Retinal pigment epithelial cell (primary cell): ENCODE measurements at regions not wholly inside any gene's neighbourhood (a gene's known extent, or its start where the extent isn't known, plus 50 kb on each side); places are given as distances from the start of the nearest gene placed in this dataset.

Source experiments
- DNase-seq: peaks from one replicate; pipeline ENCODE4 v3.0.0-alpha.2; 2010; ENCODE audit warnings: low read depth
- H3K4me3 ChIP-seq: 2 replicates; pipeline ENCODE4 v1.5.1; 2011; ENCODE audit warnings: mild to moderate bottlenecking, low read length, control low read depth, moderate library complexity
- TF ChIP-seq, protein P1 (sequence below): conservative IDR thresholded peaks from 2 replicates; pipeline ENCODE4 v1.5.1; 2011; ENCODE audit warnings: low read depth, low read length, control low read depth, inconsistent platforms

- no peak for DNase-seq
- TF ChIP-seq, protein P1, sequence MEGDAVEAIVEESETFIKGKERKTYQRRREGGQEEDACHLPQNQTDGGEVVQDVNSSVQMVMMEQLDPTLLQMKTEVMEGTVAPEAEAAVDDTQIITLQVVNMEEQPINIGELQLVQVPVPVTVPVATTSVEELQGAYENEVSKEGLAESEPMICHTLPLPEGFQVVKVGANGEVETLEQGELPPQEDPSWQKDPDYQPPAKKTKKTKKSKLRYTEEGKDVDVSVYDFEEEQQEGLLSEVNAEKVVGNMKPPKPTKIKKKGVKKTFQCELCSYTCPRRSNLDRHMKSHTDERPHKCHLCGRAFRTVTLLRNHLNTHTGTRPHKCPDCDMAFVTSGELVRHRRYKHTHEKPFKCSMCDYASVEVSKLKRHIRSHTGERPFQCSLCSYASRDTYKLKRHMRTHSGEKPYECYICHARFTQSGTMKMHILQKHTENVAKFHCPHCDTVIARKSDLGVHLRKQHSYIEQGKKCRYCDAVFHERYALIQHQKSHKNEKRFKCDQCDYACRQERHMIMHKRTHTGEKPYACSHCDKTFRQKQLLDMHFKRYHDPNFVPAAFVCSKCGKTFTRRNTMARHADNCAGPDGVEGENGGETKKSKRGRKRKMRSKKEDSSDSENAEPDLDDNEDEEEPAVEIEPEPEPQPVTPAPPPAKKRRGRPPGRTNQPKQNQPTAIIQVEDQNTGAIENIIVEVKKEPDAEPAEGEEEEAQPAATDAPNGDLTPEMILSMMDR: no peak
- H3K4me3 ChIP-seq: no peak overlapping the region
Observed at GRCh38 chr5:84568171-84568570, 183.5 kb upstream of the EDIL3 start.

- DNase-seq: no peak
- TF ChIP-seq, protein P1: no peak
- no peak overlapping the region for H3K4me3 ChIP-seq
Observed at GRCh38 chr5:84565866-84566265, 181.2 kb upstream of the EDIL3 start.

GRCh38 chr5:84564321-84565075, 179.8 kb upstream of the EDIL3 start:
- TF ChIP-seq, protein P1: no peak
- no peak for DNase-seq
- no peak overlapping the region for H3K4me3 ChIP-seq

DNA sequence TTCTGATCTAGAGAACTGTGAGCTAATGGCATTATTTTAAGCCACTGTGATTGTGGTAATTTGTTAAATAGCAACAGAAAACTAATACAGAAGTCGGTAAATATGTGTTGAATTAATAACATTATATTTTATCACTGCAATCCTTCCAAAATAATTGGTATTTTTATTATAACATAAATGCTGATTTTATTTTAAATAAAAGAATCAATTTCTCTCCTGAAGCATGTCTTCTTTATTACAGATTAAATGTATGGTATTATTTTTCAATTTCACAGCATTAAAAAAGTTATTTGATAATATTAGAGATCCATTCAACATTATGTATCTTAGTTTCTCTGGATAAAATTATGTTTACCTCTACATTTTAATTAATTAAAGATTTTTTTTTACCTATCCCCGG, 165.5 kb upstream of the EDIL3 start:
- TF ChIP-seq, protein P1: no peak
- no peak for DNase-seq
- no peak overlapping the region for H3K4me3 ChIP-seq

DNA sequence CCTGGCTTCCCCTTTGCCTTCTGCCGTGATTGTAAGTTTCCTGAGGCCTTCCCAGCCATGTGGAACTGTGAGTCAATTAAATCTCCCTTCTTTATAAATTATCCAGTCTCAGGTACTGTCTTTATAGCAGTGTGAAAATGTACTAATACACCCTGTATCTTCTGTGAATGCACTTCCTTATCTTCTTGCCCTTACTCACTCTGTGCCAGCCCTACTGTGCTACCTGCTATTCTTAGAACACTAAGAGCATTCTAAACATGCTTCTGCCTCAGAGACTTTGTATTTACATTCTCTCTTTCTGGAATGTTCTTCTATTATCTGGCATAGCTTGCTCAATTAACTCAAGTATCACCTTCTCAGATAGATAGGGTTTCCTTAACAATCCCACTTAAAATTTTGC, 164.4 kb upstream of the EDIL3 start:
- no peak for DNase-seq
- TF ChIP-seq, protein P1: no peak
- H3K4me3 ChIP-seq: no peak overlapping the region

- TF ChIP-seq, protein P1: no peak
- no peak for DNase-seq
- H3K4me3 ChIP-seq: no peak overlapping the region
Observed at GRCh38 chr5:84546686-84547085, 162.0 kb upstream of the EDIL3 start.

DNA sequence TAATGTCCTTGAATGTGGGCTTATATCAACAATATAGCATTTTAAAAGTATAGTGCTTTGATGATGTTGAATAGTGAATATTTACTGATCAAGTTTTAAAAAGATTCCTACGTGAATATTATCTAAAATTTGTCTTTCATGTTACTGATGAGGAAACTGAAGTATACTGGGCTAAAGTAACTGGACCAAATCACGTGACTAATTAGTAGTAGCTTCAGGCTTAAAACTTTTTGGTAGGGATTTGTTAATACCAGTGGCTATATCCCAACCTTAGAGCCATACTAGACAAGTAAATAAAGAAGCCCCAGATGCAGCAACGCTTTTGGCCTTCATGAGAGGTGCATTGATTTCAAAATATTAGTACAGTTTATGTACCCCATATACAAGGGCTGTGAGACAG, 152.1 kb upstream of the EDIL3 start:
- TF ChIP-seq, protein P1: no peak
- H3K4me3 ChIP-seq: no peak overlapping the region
- DNase-seq: no peak
